ENCODE measurements at regions not wholly inside any gene's neighbourhood (a gene's known extent, or its start where the extent isn't known, plus 50 kb on each side); places are given as distances from the start of the nearest gene placed in this dataset.

GRCh38 chr1:199723250-199723956, 304.1 kb upstream of the NR5A2 start:
- DNase-seq: no peak

- no peak for DNase-seq
Observed at GRCh38 chr1:199724049-199724448, 303.5 kb upstream of the NR5A2 start.

DNA sequence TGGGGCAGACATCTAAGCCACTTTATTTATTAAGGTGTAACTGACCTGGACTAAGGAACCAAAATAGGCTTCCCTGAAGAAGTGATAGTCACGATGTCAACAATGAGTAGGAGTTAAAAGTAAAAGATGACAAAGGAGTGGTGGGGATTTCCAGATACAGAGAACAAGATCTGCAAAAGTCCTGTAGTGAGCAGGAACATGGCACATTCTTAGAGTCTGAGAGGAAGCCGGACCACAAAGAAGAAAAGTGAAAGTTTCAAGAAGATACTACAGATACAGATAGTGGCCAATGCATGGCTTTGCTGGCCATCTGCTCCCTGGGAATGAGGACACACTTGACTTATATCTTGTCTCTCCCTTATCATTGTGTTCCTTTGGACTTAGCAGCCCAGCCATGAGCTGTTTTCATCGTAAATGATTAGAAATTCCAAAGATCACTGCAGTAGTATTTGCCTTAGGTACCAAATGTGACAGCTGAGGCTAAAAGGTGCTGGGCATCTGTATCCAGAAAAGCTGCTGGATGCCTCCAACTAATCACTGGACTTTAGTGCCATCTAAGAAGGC, 302.4 kb upstream of the NR5A2 start:
- DNase-seq: no peak

- no peak for DNase-seq
Observed at GRCh38 chr1:199727682-199728081, 299.8 kb upstream of the NR5A2 start.

GRCh38 chr1:199728345-199728744, 299.2 kb upstream of the NR5A2 start:
- DNase-seq: no peak

- no peak for DNase-seq
Observed at GRCh38 chr1:199733125-199733524, 294.4 kb upstream of the NR5A2 start.

DNA sequence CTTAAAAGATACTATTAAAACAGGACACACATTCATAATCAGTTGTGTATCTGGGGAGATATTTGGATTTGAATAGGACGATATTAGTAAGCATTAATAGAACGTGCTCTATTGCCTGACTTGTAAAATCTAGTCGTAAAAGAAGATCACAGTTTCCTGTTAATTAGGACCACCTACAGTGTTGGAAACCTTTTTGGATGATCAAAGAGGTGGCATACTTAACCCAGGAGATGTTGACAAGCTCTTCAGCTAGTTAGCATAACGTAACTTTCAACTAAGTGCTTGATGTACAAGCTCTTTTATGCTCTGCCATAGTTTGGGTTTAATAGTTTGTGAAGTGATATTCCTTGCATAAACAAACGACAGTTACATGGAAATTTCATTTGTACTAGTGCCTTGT, 293.3 kb upstream of the NR5A2 start:
- no peak for DNase-seq

DNA sequence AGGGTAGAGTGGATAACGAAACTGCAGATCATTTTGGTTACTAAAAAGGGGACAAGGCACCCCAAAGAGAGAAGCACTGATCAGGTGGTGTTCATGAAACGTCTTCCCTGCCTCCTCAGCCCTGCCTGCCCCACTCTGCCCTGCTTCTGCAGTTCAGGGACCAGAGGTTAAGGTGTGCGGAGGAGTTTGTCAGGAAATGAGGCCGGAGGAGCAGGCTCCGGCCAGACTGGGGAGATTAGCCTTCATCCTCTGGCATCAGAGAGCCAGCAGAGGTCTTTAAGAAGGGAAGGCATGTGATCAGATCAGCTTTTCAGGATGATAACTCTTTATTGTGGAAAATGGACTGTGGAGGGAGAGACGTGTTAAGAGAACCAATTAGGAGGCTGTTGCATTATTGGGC, 291.9 kb upstream of the NR5A2 start:
- no peak for DNase-seq

- no peak for DNase-seq
Observed at GRCh38 chr1:199736646-199737045, 290.9 kb upstream of the NR5A2 start.

- no peak for DNase-seq
Observed at GRCh38 chr1:199741586-199741985, 285.9 kb upstream of the NR5A2 start.

- no peak for DNase-seq
Observed at GRCh38 chr1:199742547-199742946, 285.0 kb upstream of the NR5A2 start.

- no peak for DNase-seq
Observed at GRCh38 chr1:199743227-199743626, 284.3 kb upstream of the NR5A2 start.

- DNase-seq: no peak
Observed at GRCh38 chr1:199746666-199747384, 280.7 kb upstream of the NR5A2 start.

DNA sequence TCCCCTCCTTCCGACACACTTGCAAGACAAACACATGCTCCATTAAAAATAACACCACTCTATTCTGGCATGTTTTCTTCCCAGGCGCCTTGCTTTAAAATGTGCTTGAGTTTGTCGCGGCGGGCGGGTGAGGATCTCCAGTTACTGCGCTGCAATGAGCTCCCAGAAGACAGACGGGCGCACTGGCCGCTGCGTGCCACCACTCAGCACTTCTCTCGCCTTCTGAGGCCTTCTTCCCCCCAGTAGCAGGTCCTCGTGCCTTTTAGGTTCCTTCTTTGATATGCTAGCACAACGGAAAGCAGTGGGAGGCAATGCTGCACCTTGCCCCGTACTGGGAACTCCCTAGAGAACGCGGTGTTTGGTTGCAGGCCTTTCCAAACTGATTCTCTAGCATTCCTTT, 279.5 kb upstream of the NR5A2 start:
- DNase-seq: no peak

DNA sequence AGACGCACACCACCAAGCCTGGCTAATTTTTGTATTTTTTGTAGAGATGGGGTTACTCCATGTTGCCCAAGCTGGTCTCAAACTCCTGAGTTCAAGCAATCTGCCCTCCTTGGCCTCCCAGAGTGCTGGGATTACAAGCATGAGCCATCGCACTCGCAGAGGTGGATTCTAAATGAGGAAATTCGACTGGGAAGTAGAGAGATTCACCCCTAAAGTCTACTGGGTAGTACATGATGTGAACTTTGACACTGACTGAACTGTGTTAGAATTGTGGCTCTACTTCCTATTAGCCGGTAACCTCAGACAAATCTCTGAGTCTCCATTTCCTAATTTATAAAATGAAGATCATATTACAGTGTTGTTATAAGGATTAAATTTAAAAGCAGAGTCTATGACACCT, 276.0 kb upstream of the NR5A2 start:
- no peak for DNase-seq

- no peak for DNase-seq
Observed at GRCh38 chr1:199751962-199752687, 275.4 kb upstream of the NR5A2 start.

GRCh38 chr1:199752688-199753027, 274.9 kb upstream of the NR5A2 start:
- DNase-seq: no peak

DNA sequence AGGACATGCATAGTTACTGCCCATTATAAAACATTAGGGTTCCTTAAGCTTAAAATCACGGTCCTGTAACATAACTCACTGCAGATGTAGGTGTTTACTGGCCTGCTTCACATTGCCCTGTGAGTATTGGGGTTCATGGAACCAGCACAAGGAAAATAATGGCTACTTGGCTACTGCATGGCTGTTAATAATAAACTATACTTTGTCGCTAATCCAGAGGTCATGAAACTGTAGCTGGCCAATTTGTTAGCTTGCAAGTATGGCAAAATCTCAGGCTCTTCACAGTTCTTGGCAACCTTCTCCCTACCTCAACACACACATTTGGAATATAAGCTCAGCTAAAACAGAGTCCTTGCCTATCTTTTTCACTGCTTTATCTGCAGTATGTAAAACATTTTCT, 274.0 kb upstream of the NR5A2 start:
- no peak for DNase-seq

DNA sequence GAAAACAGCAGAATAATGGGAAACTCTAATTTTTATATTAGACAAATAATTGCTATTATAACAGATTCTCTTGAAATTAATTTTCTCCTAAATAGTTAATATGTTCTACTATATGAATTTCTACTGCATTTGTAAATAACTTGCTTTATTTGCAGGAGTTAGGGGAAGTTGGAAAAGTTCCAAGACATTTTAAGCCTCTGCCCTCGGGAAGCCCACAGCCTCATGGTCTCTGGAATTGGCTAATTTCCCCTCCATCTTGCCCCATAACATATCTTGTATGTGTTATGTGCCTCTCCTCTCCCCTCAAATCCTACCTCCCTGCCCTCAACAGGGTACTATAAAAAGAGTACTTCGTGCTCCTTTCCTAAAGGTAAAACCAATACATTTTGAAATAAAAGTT, 271.4 kb upstream of the NR5A2 start:
- DNase-seq: no peak

DNA sequence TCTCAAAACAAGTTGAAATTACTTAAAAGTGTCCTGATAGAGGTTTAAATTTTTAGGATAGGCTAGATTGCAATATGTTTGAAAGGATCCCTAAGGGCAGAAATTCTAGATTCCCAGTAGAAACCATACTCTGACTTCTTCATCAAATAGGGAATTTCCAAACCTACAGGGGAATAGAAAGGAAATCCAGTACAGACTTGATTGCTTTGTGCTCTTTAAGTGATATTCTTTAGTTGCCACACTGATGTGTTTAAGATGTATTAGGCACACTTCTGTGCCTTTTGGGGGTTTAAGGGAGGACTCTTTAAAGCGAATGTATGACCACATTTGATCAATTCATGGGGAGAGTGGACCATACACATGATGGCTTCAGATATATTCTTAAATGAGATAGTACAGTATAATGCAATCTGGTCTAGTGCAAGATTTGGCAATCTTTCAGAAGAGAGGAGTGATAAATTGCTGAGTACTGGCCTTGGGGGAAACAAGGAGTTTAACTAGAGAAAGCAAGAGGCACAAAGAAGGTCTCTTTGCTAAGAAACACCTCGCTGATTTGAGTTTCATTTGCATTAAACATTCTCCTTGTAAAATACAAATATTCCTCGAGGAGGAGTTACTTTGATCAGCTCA, 268.8 kb upstream of the NR5A2 start:
- DNase-seq: no peak

- DNase-seq: no peak
Observed at GRCh38 chr1:199759268-199759730, 268.2 kb upstream of the NR5A2 start.

DNA sequence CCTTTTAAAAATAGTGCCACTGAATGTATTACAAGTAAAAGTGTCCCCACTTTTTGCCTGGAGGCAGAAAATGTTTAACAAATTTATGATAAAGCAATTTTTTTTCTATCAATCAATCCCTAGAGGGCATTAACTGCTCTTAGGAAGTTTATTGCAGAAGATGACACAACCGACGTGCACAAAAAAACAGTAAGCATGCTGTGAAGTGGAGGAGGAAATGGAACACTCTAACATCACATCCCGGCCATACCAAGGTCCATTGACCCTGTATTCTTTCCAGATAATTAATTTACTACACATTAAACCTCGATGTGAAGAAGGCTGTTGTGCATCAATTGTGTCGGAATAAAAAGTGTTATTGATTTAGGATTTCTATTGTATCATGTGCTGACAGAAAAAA, 264.9 kb upstream of the NR5A2 start:
- no peak for DNase-seq

DNA sequence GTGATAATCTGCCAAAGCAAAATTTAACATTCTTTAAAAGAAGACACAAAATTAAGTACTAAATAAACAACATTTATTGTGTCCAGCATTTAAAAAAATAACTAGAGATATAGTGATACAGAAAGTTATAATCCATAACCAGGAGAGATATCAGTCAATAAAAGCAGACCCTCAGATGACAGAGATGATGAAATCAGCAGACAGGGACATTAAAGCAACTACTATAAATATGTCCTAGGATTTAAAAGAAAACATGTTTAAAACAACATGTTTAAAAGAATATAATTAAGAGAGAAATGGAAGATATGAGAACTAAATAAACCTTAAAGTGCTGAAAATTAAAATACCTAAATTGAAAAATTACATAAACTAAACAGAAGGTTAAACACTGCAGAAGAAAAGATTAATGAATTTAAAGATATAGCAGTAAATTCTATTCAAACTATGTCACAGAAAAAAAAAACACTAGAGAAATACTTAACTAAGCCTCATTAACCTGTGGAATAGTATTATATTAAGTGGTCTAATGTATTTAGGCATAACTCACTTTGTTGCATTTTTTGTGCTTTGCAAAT, 261.2 kb upstream of the NR5A2 start:
- no peak for DNase-seq

All from activated T-cell treated with anti-CD3 and anti-CD28 coated beads, Interleukin-2, amount 50 U/mL, for 1 hour (primary cell).